ENCODE measurements at regions not wholly inside any gene's neighbourhood (a gene's known extent, or its start where the extent isn't known, plus 50 kb on each side); places are given as distances from the start of the nearest gene placed in this dataset.

DNA sequence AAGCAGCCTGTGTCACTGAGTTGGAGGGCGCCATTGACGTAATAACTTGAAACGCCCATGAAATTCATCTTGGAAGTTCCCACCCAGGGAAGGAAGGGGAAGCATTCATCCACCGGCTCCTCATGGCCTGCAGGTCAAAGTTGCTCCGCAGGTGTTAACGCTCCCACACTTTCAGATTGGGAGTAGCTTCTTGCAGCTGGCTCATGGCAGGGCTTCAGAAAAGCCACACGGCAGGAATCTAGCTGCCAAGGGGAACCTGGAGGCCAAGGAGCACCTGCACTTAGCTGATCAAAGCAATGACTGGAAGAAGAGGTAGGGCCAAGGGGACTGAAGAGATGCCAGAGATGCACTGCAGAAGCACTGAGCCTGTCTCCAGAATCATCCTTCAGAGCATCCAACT is 203.2 kb downstream of the ARHGAP12 start:
- TF ChIP-seq EZH2 (IDR thresholded peaks at IDR 0.05; ENCODE audit: borderline replicate concordance): no peak
- TF ChIP-seq EZH2phosphoT487 (IDR thresholded peaks at IDR 0.05; ENCODE audit: low read depth, severe bottlenecking, unreplicated experiment): no peak

Data from hepatocyte (in vitro differentiated cells).